ENCODE measurements at regions not wholly inside any gene's neighbourhood (a gene's known extent, or its start where the extent isn't known, plus 50 kb on each side); places are given as distances from the start of the nearest gene placed in this dataset.
"Not testable (repeated sequence)": the region's sequence is repeated elsewhere in the genome, so short reads cannot be mapped to it uniquely, and the experiment has no call there.

- DNase-seq = no peak
Observed at GRCh38 chr7:46784732-46785131, 797.2 kb downstream of the TNS3 start.

GRCh38 chr7:46781901-46782439 lies 799.9 kb downstream of the TNS3 start:
- DNase-seq = no peak

GRCh38 chr7:46776790-46777189 lies 805.1 kb downstream of the TNS3 start:
- no peak for DNase-seq

GRCh38 chr7:46775776-46776175 lies 806.1 kb downstream of the TNS3 start:
- DNase-seq = no peak

- DNase-seq = no peak
Observed at GRCh38 chr7:46775020-46775419, 806.9 kb downstream of the TNS3 start.

- DNase-seq = no peak
Observed at GRCh38 chr7:46774515-46774914, 807.4 kb downstream of the TNS3 start.

GRCh38 chr7:46772776-46773175 lies 809.1 kb downstream of the TNS3 start:
- no peak for DNase-seq

- DNase-seq = no peak
Observed at GRCh38 chr7:46767071-46767470, 814.8 kb downstream of the TNS3 start.

- no peak for DNase-seq
Observed at GRCh38 chr7:46764100-46764936, 817.6 kb downstream of the TNS3 start.

GRCh38 chr7:46763344-46763743 lies 818.6 kb downstream of the TNS3 start:
- no peak for DNase-seq

GRCh38 chr7:46759711-46760480 lies 822.0 kb downstream of the TNS3 start:
- no peak for DNase-seq

GRCh38 chr7:46756996-46757395 lies 824.9 kb downstream of the TNS3 start:
- DNase-seq = no peak

- no peak for DNase-seq
Observed at GRCh38 chr7:46756256-46756655, 825.7 kb downstream of the TNS3 start.

GRCh38 chr7:46755120-46756034 lies 826.5 kb downstream of the TNS3 start:
- DNase-seq = no peak

- DNase-seq = no peak
Observed at GRCh38 chr7:46754140-46754720, 827.7 kb downstream of the TNS3 start.

GRCh38 chr7:46753662-46754061 lies 828.2 kb downstream of the TNS3 start:
- no peak for DNase-seq

GRCh38 chr7:46752881-46753366 lies 829.0 kb downstream of the TNS3 start:
- no peak for DNase-seq

- DNase-seq = not testable (repeated sequence)
Observed at GRCh38 chr7:46751927-46752723, 829.8 kb downstream of the TNS3 start.

GRCh38 chr7:46751471-46751870 lies 830.4 kb upstream of the IGFBP3 start:
- no peak for DNase-seq

GRCh38 chr7:46750321-46750865 lies 829.3 kb upstream of the IGFBP3 start:
- no peak for DNase-seq

Data from activated naive CD4-positive, alpha-beta T cell treated with anti-CD3 and anti-CD28 coated beads, Interleukin-2, amount 50 U/mL, for 16 hours (primary cell).